Left ventricle myocardium inferior (tissue), 1 donor: ENCODE measurements at regions not wholly inside any gene's neighbourhood (a gene's known extent, or its start where the extent isn't known, plus 50 kb on each side); places are given as distances from the start of the nearest gene placed in this dataset.

Experiments
- DNase-seq: peaks from one replicate; pipeline ENCODE4 v3.0.0-alpha.2; 2020
- H3K27ac ChIP-seq: fragments of 200-600 bp; replicated peaks from 2 replicates; pipeline ENCODE4 v1.8.0; 2021
- H3K27me3 ChIP-seq: fragments of 200-600 bp; 2 replicates; pipeline ENCODE4 v1.8.0; 2021; ENCODE audit warnings: low read depth
- H3K36me3 ChIP-seq: fragments of 200-600 bp; 2 replicates; pipeline ENCODE4 v1.8.0; 2021
- H3K4me1 ChIP-seq: fragments of 200-600 bp; 2 replicates; pipeline ENCODE4 v1.8.0; 2021
- H3K4me3 ChIP-seq: fragments of 200-600 bp; 2 replicates; pipeline ENCODE4 v1.8.0; 2021; ENCODE audit warnings: mild to moderate bottlenecking, moderate library complexity
- H3K9me3 ChIP-seq: fragments of 200-600 bp; replicated peaks from 2 replicates; pipeline ENCODE4 v1.8.0; 2021
- intact Hi-C: fragments of 100-400 bp; cut with micrococcal nuclease; formaldehyde crosslinking; loops from one replicate; pipeline ENCODE4 v1.11.0; 2022
- TF ChIP-seq, protein P1 (sequence below): fragments of 200-600 bp; IDR thresholded peaks from 2 replicates; pipeline ENCODE4 v1.8.0; 2021; ENCODE audit warnings: antibody characterized with exemption, mild to moderate bottlenecking, borderline replicate concordance
- donor health status: DM: no; HTN: yes; CAD: no; lungs with severe emphysema.

GRCh38 chr10:95122736-95123135 is 53.4 kb upstream of the CYP2C8 start:
- no peaks in the 10 kb centered on the region for H3K4me1 ChIP-seq
- H3K27ac ChIP-seq = no peak overlapping the region
- peaks cover 34% of the 10 kb centered on the region for H3K9me3 ChIP-seq
- no peak overlapping the region for H3K4me3 ChIP-seq
- DNase-seq = no peak
- intact Hi-C loops = no loop called here
- H3K27me3 ChIP-seq = peaks cover 3% of the 10 kb centered on the region
- TF ChIP-seq, protein P1, sequence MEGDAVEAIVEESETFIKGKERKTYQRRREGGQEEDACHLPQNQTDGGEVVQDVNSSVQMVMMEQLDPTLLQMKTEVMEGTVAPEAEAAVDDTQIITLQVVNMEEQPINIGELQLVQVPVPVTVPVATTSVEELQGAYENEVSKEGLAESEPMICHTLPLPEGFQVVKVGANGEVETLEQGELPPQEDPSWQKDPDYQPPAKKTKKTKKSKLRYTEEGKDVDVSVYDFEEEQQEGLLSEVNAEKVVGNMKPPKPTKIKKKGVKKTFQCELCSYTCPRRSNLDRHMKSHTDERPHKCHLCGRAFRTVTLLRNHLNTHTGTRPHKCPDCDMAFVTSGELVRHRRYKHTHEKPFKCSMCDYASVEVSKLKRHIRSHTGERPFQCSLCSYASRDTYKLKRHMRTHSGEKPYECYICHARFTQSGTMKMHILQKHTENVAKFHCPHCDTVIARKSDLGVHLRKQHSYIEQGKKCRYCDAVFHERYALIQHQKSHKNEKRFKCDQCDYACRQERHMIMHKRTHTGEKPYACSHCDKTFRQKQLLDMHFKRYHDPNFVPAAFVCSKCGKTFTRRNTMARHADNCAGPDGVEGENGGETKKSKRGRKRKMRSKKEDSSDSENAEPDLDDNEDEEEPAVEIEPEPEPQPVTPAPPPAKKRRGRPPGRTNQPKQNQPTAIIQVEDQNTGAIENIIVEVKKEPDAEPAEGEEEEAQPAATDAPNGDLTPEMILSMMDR = no peak
- H3K36me3 ChIP-seq = no peaks in the 10 kb centered on the region

GRCh38 chr10:95121904-95122303 is 52.6 kb upstream of the CYP2C8 start:
- H3K4me3 ChIP-seq = no peak overlapping the region
- no peaks in the 10 kb centered on the region for H3K4me1 ChIP-seq
- DNase-seq = no peak
- H3K27ac ChIP-seq = no peak overlapping the region
- peaks cover 40% of the 10 kb centered on the region for H3K9me3 ChIP-seq
- TF ChIP-seq, protein P1 = no peak
- intact Hi-C loops = no loop called here
- H3K27me3 ChIP-seq = peaks cover 3% of the 10 kb centered on the region
- H3K36me3 ChIP-seq = no peaks in the 10 kb centered on the region
